ENCODE measurements at regions not wholly inside any gene's neighbourhood (a gene's known extent, or its start where the extent isn't known, plus 50 kb on each side); places are given as distances from the start of the nearest gene placed in this dataset.

DNA sequence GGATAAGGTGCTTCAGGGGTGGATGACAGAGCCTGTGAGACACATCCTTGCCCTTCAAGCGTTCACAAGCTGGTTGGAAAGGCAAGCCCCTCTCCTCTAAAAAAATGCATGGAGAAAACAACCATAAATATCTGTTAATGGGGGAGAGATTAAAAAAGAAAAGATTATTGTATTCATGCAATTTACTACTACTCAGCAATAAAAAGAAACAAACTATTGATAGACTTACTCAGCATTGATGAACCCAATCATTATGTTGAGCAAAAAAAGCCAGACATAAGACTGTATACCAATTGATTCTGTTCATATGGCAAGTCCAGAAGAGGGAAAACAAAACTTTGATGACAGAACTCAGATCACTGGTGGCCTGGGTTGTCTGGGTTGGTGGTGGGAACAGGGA is 138.7 kb upstream of the IRF2BP2 start:
- no peaks in the 10 kb centered on the region for H3K27me3 ChIP-seq (ENCODE audit: control insufficient read depth, insufficient read depth, low read length)
- H3K9me3 ChIP-seq (replicated peaks; ENCODE audit: control insufficient read depth, low read depth, low read length): no peaks in the 10 kb centered on the region
- peaks cover 9% of the 10 kb centered on the region for H3K4me1 ChIP-seq (ENCODE audit: control insufficient read depth, insufficient read depth, low read length)
- no peak overlapping the region for H3K4me3 ChIP-seq (ENCODE audit: low read length)
- no peaks in the 10 kb centered on the region for H3K36me3 ChIP-seq (ENCODE audit: control insufficient read depth, insufficient read depth, low read length)
- DNase-seq: no peak
- WGBS (ENCODE audit: insufficient coverage): no CpG with 5 or more reads among the region's 1 CpG
- H3K27ac ChIP-seq (ENCODE audit: low read length): no peak overlapping the region

DNA sequence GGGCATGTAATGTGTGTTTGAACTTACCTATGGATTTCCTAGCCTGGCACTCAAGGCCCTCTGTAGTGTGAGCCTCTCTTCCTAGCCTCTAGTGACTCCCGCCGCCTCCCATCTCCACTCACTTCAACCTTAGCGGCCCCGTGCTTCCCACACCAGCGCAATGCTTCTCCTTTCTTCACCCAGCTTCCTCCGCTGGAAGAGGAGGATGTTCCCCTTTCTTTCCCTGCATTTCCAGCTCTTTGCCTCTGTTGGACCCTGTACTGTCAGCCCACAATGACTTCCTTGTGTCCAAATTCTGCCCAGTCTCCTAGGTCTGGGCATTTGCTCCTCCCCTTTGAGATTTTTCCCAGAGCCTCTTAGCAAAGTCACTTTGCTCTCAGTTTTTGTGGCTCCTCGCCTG is 138.1 kb upstream of the IRF2BP2 start:
- WGBS (ENCODE audit: insufficient coverage): 87% methylated on average over 7 of the region's 7 CpGs
- no peaks in the 10 kb centered on the region for H3K27me3 ChIP-seq (ENCODE audit: control insufficient read depth, insufficient read depth, low read length)

DNA sequence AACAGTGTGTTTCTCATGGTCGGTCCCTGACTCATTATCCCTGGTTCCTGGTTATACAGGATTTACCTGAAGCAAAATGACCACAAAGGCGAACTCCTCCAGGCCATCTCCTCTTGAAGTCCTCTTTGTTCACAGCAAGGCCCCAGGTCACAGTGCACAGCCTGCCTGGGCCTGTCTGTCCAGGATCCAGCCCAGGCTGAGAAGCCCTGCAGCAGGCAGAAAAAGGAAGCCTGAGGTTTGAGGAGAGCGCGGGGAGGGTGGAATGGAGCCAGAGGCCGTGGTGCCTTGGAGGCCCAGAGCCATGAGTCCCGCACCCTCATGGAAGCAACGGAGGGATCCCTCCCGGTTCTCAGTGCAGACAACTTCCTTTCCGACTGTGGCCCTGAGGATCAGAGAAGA is 136.8 kb upstream of the IRF2BP2 start:
- H3K4me3 ChIP-seq (ENCODE audit: low read length): no peak overlapping the region
- H3K9me3 ChIP-seq (replicated peaks; ENCODE audit: control insufficient read depth, low read depth, low read length): no peaks in the 10 kb centered on the region
- H3K27me3 ChIP-seq (ENCODE audit: control insufficient read depth, insufficient read depth, low read length): no peaks in the 10 kb centered on the region
- peaks cover 19% of the 10 kb centered on the region for H3K4me1 ChIP-seq (ENCODE audit: control insufficient read depth, insufficient read depth, low read length)
- 63% methylated on average over 6 of the region's 9 CpGs for WGBS (ENCODE audit: insufficient coverage)
- H3K36me3 ChIP-seq (ENCODE audit: control insufficient read depth, insufficient read depth, low read length): no peaks in the 10 kb centered on the region
- no peak for DNase-seq
- H3K27ac ChIP-seq (ENCODE audit: low read length): no peak overlapping the region

More for the DNA sequence above, 138.1 kb upstream of the IRF2BP2 start:
- Histone ChIP-seq H3K36me3 (ENCODE audit: control insufficient read depth, insufficient read depth, low read length) (no peaks in the 10 kb centered on the region), H3K4me1 (ENCODE audit: control insufficient read depth, insufficient read depth, low read length) (peaks cover 16% of the 10 kb centered on the region), H3K9me3 (replicated peaks; ENCODE audit: control insufficient read depth, low read depth, low read length) (no peaks in the 10 kb centered on the region), H3K27ac (ENCODE audit: low read length) (no peak overlapping the region), H3K4me3 (ENCODE audit: low read length) (no peak overlapping the region)
- DNase-seq: no peak

DNA sequence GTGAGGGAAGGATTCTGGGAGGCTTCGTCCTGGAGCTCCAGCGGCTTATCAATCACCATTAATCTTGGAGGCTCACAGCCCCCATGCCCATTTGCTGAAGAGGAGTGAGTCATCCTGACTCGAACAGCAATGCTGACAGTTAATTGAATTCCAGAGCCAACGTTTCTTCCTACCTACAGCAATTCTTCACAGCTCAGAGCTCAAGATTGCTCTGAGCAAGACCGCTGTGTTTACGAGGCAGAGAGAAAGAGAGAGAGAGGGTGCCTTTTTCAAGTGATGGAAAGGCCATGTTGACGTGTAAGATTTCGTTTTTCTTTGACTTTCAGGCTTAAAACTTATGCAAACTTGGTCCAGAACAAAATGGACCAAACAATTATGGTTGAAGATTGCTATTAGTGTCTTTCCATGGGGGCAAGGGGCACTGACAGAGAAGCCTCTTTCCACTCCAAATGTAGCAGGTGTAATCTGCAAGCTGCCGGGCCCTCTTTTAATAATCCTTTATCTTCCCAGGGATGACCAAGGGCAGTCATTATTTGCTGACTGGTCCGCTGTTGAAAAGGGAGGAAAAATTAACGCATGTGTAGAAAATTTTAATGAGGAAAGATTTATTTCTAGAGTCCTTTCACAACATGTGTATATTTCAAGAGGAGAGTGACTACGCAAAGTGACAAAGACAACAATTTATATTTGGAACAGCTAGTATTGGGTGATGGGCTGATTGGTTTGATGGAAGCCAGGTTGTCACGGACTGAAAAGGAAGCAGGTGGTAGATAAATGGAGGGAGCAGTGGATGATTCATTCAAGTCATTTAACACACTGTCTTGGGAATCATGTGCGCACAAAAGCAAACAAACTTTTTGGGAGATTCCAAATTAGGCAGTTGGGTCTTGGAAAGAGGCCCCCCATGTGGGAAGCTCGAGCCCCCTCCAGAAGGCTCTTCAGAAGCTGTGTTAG is 136.1 kb upstream of the IRF2BP2 start:
- Histone ChIP-seq H3K9me3 (replicated peaks; ENCODE audit: control insufficient read depth, low read depth, low read length) (no peaks in the 10 kb centered on the region), H3K36me3 (ENCODE audit: control insufficient read depth, insufficient read depth, low read length) (no peaks in the 10 kb centered on the region), H3K4me1 (ENCODE audit: control insufficient read depth, insufficient read depth, low read length) (peaks cover 19% of the 10 kb centered on the region), H3K27ac (ENCODE audit: low read length) (no peak overlapping the region), H3K4me3 (ENCODE audit: low read length) (no peak overlapping the region), H3K27me3 (ENCODE audit: control insufficient read depth, insufficient read depth, low read length) (no peaks in the 10 kb centered on the region)
- WGBS (ENCODE audit: insufficient coverage): 87% methylated on average over 6 of the region's 15 CpGs
- no peak for DNase-seq

DNA sequence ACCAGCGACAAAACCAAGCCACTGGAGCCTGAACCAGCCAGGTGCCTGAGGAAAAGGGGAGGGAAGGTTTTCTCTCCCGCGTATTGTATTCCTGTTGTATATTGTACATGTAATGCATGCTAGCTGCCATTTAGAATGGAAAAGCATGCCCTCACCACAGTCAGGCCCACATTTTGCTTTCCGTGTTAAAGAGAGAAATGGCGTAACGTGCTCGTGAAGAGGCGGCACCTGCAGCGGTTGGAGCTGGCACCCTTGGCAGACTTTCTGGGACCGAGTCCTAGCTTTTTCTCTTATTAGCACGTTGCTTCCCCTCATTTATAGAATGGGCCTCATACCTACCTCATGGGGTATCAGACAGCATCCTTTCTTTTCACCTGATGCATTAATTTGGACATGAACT is 135.3 kb upstream of the IRF2BP2 start:
- no peak overlapping the region for H3K4me3 ChIP-seq (ENCODE audit: low read length)
- no peaks in the 10 kb centered on the region for H3K27me3 ChIP-seq (ENCODE audit: control insufficient read depth, insufficient read depth, low read length)
- DNase-seq: no peak
- WGBS (ENCODE audit: insufficient coverage): 98% methylated on average over 6 of the region's 11 CpGs
- no peaks in the 10 kb centered on the region for H3K9me3 ChIP-seq (replicated peaks; ENCODE audit: control insufficient read depth, low read depth, low read length)
- no peak overlapping the region for H3K27ac ChIP-seq (ENCODE audit: low read length)
- H3K4me1 ChIP-seq (ENCODE audit: control insufficient read depth, insufficient read depth, low read length): peaks cover 19% of the 10 kb centered on the region
- no peaks in the 10 kb centered on the region for H3K36me3 ChIP-seq (ENCODE audit: control insufficient read depth, insufficient read depth, low read length)

DNA sequence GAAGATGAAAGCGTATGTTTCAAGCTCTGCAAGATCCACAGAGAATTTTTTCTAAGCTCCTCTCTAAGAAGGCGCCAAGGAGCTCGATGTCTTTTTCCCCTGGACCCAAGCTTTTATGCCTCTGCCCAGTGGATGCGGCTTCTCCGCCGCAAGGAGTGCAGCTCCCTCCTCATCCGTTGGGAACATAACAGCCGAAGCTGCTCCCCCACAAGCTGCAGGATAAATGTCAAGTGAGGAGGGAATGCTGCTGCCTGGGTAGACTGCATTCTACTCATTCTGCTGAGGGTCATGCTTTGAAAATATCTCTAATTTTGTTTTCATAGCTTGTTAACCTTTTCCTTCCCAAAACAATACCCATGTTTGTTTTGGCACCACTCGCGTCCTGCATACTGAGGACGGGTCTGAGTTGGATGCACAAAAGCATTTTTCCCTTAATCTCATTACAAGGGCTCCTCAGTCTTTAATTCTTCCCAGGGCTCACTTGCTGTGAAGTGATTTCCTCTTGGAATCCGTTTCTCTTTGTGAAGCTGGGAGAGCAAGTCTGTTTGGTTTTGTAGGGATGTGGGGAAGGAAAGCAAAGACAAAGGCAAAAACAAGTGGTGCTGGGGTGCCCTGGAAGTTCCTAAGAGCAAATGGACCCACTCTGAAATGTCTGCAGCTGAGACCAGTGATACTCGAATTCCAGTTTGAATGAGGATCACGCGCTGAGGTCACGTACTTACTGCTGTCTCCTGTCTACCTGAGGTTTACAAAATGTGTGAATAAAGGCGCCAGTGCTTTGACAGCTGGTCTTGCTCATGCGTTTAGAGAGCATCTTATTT is 134.0 kb upstream of the IRF2BP2 start:
- no peak overlapping the region for H3K4me3 ChIP-seq (ENCODE audit: low read length)
- no peaks in the 10 kb centered on the region for H3K9me3 ChIP-seq (replicated peaks; ENCODE audit: control insufficient read depth, low read depth, low read length)
- H3K27me3 ChIP-seq (ENCODE audit: control insufficient read depth, insufficient read depth, low read length): no peaks in the 10 kb centered on the region
- H3K27ac ChIP-seq (ENCODE audit: low read length): peak overlapping the region; percentile 81
- peaks cover 19% of the 10 kb centered on the region for H3K4me1 ChIP-seq (ENCODE audit: control insufficient read depth, insufficient read depth, low read length)
- DNase-seq: peak; percentile 80
- 32% methylated on average over 10 of the region's 18 CpGs for WGBS (ENCODE audit: insufficient coverage)
- H3K36me3 ChIP-seq (ENCODE audit: control insufficient read depth, insufficient read depth, low read length): no peaks in the 10 kb centered on the region

DNA sequence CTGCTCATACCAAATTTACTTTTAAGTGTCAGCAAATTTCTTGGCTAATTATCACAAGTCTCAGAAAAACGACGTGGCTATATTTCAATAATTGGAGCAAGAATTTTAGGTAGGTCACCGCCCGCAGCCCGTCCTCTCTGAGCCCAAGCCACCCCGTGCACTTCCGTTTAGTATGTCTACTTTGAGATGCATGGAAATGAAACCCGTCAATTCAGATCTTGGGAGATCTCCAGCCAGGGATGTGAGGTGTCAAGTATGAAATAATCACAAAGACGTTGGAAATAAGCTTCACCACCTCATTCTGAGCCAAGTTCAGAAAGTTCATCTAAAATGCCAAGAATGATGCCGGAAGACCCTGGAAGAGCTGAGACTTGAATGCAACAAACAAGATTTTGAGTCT is 132.6 kb upstream of the IRF2BP2 start:
- Histone ChIP-seq H3K27me3 (ENCODE audit: control insufficient read depth, insufficient read depth, low read length) (no peaks in the 10 kb centered on the region), H3K9me3 (replicated peaks; ENCODE audit: control insufficient read depth, low read depth, low read length) (no peaks in the 10 kb centered on the region)
- 28% methylated on average over 2 of the region's 10 CpGs for WGBS (ENCODE audit: insufficient coverage)

DNA sequence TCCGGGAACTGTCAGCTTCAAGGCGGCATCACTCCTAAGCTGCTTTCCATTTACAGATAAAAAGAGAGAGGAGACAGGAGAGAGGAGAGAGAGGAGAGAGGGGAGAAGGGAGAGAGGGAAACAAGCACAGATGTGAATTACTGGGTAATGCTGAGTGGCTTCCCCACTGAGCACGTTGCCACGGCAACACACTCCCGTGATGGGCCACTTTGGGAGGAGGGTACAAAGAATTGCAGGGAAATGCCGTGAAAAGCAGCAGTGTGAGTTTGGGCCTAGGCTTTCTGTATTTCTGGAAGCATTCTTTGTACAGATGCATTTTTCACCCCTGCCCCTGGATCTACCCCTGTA is 128.0 kb upstream of the IRF2BP2 start:
- H3K27ac ChIP-seq (ENCODE audit: low read length): no peak overlapping the region
- no peaks in the 10 kb centered on the region for H3K36me3 ChIP-seq (ENCODE audit: control insufficient read depth, insufficient read depth, low read length)
- WGBS (ENCODE audit: insufficient coverage): 35% methylated on average over 4 of the region's 6 CpGs
- H3K9me3 ChIP-seq (replicated peaks; ENCODE audit: control insufficient read depth, low read depth, low read length): no peaks in the 10 kb centered on the region
- DNase-seq: peak; percentile 39
- H3K4me1 ChIP-seq (ENCODE audit: control insufficient read depth, insufficient read depth, low read length): peaks cover 19% of the 10 kb centered on the region
- H3K27me3 ChIP-seq (ENCODE audit: control insufficient read depth, insufficient read depth, low read length): no peaks in the 10 kb centered on the region
- no peak overlapping the region for H3K4me3 ChIP-seq (ENCODE audit: low read length)

More for the DNA sequence above, 132.6 kb upstream of the IRF2BP2 start:
- DNase-seq: no peak
- Histone ChIP-seq H3K4me1 (ENCODE audit: control insufficient read depth, insufficient read depth, low read length) (peaks cover 19% of the 10 kb centered on the region), H3K27ac (ENCODE audit: low read length) (no peak overlapping the region), H3K36me3 (ENCODE audit: control insufficient read depth, insufficient read depth, low read length) (no peaks in the 10 kb centered on the region), H3K4me3 (ENCODE audit: low read length) (no peak overlapping the region)

DNA sequence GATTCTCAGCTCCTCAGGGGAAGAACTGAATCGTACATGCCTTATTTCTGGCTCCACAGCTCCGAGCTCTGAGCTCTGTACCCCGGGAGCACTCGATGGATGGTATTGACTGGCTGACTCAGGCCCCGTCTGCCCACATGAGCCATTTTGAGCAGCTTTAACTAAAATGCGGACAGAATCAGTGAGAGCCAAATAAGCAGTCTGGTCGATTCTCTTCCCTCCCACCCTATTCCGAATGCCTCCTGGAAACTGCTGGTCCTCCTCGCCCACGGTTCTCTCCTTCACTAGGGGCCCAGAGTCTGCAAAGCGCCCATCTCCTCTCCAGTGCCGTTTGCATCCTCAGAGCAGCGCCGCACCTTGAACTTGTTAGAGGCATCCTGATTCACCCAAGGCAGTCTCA is 125.9 kb upstream of the IRF2BP2 start:
- no peak for DNase-seq
- Histone ChIP-seq H3K27ac (ENCODE audit: low read length) (no peak overlapping the region), H3K4me1 (ENCODE audit: control insufficient read depth, insufficient read depth, low read length) (peaks cover 17% of the 10 kb centered on the region), H3K36me3 (ENCODE audit: control insufficient read depth, insufficient read depth, low read length) (no peaks in the 10 kb centered on the region), H3K9me3 (replicated peaks; ENCODE audit: control insufficient read depth, low read depth, low read length) (no peaks in the 10 kb centered on the region), H3K4me3 (ENCODE audit: low read length) (no peak overlapping the region), H3K27me3 (ENCODE audit: control insufficient read depth, insufficient read depth, low read length) (no peaks in the 10 kb centered on the region)
- WGBS (ENCODE audit: insufficient coverage): 79% methylated on average over 14 of the region's 14 CpGs

DNA sequence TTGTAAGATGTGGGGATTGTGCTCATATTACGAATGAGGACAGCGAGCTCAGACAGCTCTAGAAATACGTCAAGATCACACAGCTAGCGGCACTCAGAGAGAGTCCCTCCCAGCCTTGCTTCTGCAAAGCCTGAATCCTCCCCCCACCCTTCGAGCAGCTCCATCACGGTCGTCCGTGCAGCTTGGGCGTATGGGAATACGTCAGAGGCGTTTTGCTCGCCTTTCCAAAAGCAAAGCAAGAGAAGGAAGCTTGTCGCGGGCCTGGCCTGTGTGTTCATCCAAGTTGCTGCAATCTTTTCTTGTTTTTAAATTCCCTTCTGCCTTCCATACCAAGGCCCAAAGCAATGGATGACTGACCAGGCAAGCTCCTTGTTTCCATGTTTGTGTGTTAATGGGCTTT is 125.5 kb upstream of the IRF2BP2 start:
- no peaks in the 10 kb centered on the region for H3K27me3 ChIP-seq (ENCODE audit: control insufficient read depth, insufficient read depth, low read length)
- 80% methylated on average over 8 of the region's 14 CpGs for WGBS (ENCODE audit: insufficient coverage)
- H3K9me3 ChIP-seq (replicated peaks; ENCODE audit: control insufficient read depth, low read depth, low read length): no peaks in the 10 kb centered on the region
- no peaks in the 10 kb centered on the region for H3K36me3 ChIP-seq (ENCODE audit: control insufficient read depth, insufficient read depth, low read length)
- H3K27ac ChIP-seq (ENCODE audit: low read length): no peak overlapping the region
- peaks cover 17% of the 10 kb centered on the region for H3K4me1 ChIP-seq (ENCODE audit: control insufficient read depth, insufficient read depth, low read length)
- no peak overlapping the region for H3K4me3 ChIP-seq (ENCODE audit: low read length)
- DNase-seq: peak; percentile 52
